ENCODE measurements at regions not wholly inside any gene's neighbourhood (a gene's known extent, or its start where the extent isn't known, plus 50 kb on each side); places are given as distances from the start of the nearest gene placed in this dataset.

DNA sequence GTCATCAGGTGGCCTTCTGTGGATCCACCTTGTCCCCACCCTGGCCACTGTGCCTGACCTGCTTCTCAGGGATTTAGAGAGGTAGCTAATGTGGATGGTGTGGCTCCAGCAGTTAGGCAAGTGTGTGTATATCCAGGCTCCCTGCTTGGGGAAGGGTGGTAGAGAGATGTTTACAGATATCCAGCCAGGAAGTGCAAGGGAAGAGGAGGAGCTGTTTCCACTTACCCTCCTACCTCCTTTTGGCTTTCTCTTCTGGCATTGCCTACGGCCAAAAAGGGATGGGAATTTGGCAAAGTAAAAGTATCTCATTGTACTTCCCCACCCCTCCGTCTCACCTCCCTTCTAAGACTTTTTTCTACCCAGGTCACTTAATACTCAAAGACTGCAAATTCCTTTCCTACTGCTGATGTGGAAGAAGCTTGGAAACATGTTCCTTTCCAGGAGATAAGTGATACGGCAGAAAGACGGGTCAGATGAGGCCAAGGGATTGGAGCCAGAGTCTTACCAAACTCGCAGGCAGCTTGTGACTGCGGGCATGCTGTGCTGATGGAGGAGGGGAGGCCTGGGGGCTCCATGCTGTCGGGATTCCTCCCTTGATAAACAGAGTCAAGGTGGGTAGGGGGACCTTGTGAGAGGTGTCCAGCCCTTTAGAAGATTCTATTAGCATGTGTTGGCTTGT lies 253.4 kb downstream of the PRL start:
- TF ChIP-seq, protein P1, sequence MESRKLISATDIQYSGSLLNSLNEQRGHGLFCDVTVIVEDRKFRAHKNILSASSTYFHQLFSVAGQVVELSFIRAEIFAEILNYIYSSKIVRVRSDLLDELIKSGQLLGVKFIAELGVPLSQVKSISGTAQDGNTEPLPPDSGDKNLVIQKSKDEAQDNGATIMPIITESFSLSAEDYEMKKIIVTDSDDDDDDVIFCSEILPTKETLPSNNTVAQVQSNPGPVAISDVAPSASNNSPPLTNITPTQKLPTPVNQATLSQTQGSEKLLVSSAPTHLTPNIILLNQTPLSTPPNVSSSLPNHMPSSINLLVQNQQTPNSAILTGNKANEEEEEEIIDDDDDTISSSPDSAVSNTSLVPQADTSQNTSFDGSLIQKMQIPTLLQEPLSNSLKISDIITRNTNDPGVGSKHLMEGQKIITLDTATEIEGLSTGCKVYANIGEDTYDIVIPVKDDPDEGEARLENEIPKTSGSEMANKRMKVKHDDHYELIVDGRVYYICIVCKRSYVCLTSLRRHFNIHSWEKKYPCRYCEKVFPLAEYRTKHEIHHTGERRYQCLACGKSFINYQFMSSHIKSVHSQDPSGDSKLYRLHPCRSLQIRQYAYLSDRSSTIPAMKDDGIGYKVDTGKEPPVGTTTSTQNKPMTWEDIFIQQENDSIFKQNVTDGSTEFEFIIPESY (IDR thresholded peaks at IDR 0.05), result no peak
- TF ChIP-seq, protein P2, sequence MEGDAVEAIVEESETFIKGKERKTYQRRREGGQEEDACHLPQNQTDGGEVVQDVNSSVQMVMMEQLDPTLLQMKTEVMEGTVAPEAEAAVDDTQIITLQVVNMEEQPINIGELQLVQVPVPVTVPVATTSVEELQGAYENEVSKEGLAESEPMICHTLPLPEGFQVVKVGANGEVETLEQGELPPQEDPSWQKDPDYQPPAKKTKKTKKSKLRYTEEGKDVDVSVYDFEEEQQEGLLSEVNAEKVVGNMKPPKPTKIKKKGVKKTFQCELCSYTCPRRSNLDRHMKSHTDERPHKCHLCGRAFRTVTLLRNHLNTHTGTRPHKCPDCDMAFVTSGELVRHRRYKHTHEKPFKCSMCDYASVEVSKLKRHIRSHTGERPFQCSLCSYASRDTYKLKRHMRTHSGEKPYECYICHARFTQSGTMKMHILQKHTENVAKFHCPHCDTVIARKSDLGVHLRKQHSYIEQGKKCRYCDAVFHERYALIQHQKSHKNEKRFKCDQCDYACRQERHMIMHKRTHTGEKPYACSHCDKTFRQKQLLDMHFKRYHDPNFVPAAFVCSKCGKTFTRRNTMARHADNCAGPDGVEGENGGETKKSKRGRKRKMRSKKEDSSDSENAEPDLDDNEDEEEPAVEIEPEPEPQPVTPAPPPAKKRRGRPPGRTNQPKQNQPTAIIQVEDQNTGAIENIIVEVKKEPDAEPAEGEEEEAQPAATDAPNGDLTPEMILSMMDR (IDR thresholded peaks at IDR 0.05; ENCODE audit: low read depth, low read length, missing input control), result no peak
- no peak for TF ChIP-seq EGR1 (IDR thresholded peaks at IDR 0.05; ENCODE audit: low read depth in 2 of 2)
- TF ChIP-seq SP1 (IDR thresholded peaks at IDR 0.05), result no peak
- TF ChIP-seq YY1 (IDR thresholded peaks at IDR 0.05), result no peak
- no peak for TF ChIP-seq RAD21 (IDR thresholded peaks at IDR 0.05)
- no peak for TF ChIP-seq JUND (IDR thresholded peaks at IDR 0.05)
- TF ChIP-seq, protein P3, sequence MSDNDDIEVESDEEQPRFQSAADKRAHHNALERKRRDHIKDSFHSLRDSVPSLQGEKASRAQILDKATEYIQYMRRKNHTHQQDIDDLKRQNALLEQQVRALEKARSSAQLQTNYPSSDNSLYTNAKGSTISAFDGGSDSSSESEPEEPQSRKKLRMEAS (IDR thresholded peaks at IDR 0.05), result no peak
- TF ChIP-seq RXRA (IDR thresholded peaks at IDR 0.05), result no peak
- TF ChIP-seq TAF1 (conservative IDR thresholded peaks at IDR 0.05), result no peak
- no peak for TF ChIP-seq FOXA1 (IDR thresholded peaks at IDR 0.05)
- TF ChIP-seq NR2F2 (IDR thresholded peaks at IDR 0.05), result peak; percentile 32
- TF ChIP-seq HNF4A (conservative IDR thresholded peaks at IDR 0.05), result no peak
- TF ChIP-seq GABPA (IDR thresholded peaks at IDR 0.05 in 1 of 2, conservative IDR thresholded peaks at IDR 0.05 in 1 of 2), result no peak
